ENCODE measurements at regions not wholly inside any gene's neighbourhood (a gene's known extent, or its start where the extent isn't known, plus 50 kb on each side); places are given as distances from the start of the nearest gene placed in this dataset.

GRCh38 chr5:159426694-159427093 is 96.4 kb upstream of the IL12B start:
- no peak for DNase-seq (ENCODE audit: low read depth, low spot score)
- in situ Hi-C loops (cut with HindIII; ENCODE audit: low sequenced_read_pairs), result no loop called here
- TF ChIP-seq, protein P1, sequence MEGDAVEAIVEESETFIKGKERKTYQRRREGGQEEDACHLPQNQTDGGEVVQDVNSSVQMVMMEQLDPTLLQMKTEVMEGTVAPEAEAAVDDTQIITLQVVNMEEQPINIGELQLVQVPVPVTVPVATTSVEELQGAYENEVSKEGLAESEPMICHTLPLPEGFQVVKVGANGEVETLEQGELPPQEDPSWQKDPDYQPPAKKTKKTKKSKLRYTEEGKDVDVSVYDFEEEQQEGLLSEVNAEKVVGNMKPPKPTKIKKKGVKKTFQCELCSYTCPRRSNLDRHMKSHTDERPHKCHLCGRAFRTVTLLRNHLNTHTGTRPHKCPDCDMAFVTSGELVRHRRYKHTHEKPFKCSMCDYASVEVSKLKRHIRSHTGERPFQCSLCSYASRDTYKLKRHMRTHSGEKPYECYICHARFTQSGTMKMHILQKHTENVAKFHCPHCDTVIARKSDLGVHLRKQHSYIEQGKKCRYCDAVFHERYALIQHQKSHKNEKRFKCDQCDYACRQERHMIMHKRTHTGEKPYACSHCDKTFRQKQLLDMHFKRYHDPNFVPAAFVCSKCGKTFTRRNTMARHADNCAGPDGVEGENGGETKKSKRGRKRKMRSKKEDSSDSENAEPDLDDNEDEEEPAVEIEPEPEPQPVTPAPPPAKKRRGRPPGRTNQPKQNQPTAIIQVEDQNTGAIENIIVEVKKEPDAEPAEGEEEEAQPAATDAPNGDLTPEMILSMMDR (IDR thresholded peaks at IDR 0.05; ENCODE audit: low read depth, low read length), result no peak
- H3K4me3 ChIP-seq (ENCODE audit: low read depth, low read length), result no peak overlapping the region

- TF ChIP-seq, protein P1 (IDR thresholded peaks at IDR 0.05; ENCODE audit: low read depth, low read length), result no peak
- no peak overlapping the region for H3K4me3 ChIP-seq (ENCODE audit: low read depth, low read length)
- in situ Hi-C loops (cut with HindIII; ENCODE audit: low sequenced_read_pairs), result no loop called here
- DNase-seq (ENCODE audit: low read depth, low spot score), result no peak
Measured at GRCh38 chr5:159427180-159428012, 97.1 kb upstream of the IL12B start.

DNA sequence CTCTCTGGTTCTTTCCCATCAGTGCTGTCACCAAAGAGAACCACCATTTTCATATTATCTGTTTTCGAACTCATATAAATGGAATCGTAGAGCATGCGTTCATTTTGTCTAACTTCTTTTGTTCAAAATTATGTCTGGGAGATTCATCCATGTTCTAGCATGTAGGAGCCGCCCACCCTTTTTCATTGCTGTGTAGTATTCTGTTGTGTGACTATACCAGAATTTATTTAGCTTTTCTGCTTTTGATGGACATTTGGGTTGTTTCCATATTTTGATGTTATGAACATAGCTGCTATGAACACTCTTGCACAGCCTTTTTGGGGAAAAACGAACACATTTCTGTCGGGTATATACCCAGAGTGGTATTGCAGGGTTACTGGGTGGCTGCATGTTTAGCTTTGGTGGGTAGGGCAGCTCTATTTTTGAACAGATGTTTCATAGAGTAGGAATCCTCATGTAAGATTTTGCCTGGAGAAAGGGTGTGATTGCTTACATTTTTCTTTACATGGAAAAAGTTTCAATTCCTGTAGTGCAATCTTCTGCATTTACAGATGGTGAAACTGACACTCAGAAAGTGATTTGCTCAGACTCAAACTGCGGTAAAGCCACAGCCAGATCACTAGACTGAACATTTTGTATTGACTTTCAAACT is 100.2 kb upstream of the IL12B start:
- in situ Hi-C loops (cut with HindIII; ENCODE audit: low sequenced_read_pairs), result no loop called here
- DNase-seq (ENCODE audit: low read depth, low spot score), result no peak
- TF ChIP-seq, protein P1 (IDR thresholded peaks at IDR 0.05; ENCODE audit: low read depth, low read length), result no peak
- H3K4me3 ChIP-seq (ENCODE audit: low read depth, low read length), result no peak overlapping the region

DNA sequence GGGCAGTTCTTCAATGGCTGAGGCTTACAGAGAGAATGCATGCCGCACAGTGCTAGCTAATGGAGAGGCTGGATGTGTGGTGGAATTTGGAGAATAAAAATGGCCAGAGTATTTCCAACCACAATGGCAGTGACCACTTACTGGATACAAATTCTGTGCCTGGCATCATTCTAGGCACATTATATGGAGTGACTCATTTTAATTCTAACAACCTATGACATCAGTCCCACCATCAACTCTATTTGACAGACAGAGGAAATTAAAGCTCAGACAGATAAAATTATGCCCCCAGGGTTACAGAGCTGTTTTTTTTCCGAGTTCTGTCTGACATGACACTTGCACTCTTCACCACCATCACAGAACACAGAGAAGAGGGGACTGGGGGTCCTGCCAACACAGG is 105.6 kb upstream of the IL12B start:
- in situ Hi-C loops (cut with HindIII; ENCODE audit: low sequenced_read_pairs), result no loop called here

DNA sequence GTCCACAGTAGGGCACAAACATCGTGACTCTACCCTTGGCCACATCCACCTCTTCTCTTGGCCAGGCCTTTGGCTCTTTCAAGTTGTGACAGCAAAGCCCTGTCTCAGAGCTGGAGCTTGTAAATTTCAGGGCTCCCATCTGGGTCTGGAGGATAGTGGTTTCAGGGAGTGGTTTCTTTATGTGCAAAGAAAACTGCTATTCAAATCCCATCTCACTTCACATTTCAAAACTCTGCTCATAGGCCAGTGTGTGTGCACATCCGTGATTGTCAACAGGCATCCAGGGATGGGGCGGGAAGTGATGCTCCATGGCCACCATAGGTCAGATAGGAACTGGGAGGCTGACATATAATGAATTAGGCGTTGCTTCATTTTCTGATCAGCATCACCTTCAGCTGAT is 107.8 kb upstream of the IL12B start:
- H3K4me3 ChIP-seq (ENCODE audit: low read depth, low read length), result no peak overlapping the region
- no peak for DNase-seq (ENCODE audit: low read depth, low spot score)
- TF ChIP-seq, protein P1 (IDR thresholded peaks at IDR 0.05; ENCODE audit: low read depth, low read length), result no peak
- in situ Hi-C loops (cut with HindIII; ENCODE audit: low sequenced_read_pairs), result no loop called here

More for the DNA sequence above, 105.6 kb upstream of the IL12B start:
- no peak for DNase-seq (ENCODE audit: low read depth, low spot score)
- H3K4me3 ChIP-seq (ENCODE audit: low read depth, low read length), result no peak overlapping the region
- TF ChIP-seq, protein P1 (IDR thresholded peaks at IDR 0.05; ENCODE audit: low read depth, low read length), result no peak

DNA sequence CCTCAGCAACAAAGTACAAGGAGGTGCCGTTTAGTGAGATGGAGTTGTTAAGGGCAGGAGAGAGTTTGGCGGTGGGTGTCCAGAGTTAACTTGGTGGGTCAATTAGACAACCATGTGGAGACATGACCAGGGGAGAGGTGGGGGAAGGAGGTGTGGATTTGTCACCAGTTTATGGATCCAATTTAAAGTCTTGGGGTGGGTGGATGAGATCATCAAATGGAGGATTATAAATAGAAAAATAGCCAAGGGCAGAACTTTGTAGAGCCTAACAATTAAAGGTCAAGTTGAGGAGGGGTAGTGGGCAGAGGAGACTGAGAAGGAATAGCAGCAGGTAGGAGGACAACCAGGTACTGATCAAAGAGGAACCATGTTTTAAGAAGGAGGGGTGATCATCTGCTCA is 108.7 kb upstream of the IL12B start:
- in situ Hi-C loops (cut with HindIII; ENCODE audit: low sequenced_read_pairs), result no loop called here

More for the DNA sequence above, 108.7 kb upstream of the IL12B start:
- no peak for DNase-seq (ENCODE audit: low read depth, low spot score)
- no peak overlapping the region for H3K4me3 ChIP-seq (ENCODE audit: low read depth, low read length)
- TF ChIP-seq, protein P1 (IDR thresholded peaks at IDR 0.05; ENCODE audit: low read depth, low read length), result no peak
